ENCODE measurements at regions not wholly inside any gene's neighbourhood (a gene's known extent, or its start where the extent isn't known, plus 50 kb on each side); places are given as distances from the start of the nearest gene placed in this dataset.
"Not testable (repeated sequence)": the region's sequence is repeated elsewhere in the genome, so short reads cannot be mapped to it uniquely, and the experiment has no call there.

GRCh38 chr15:26126070-26126469 is 262.9 kb upstream of the ATP10A start:
- DNase-seq (ENCODE audit: low spot score): peak; percentile 25

GRCh38 chr15:26125664-26126063 is 262.5 kb upstream of the ATP10A start:
- DNase-seq (ENCODE audit: low spot score): no peak

- no peak for DNase-seq (ENCODE audit: low spot score)
Measured at GRCh38 chr15:26119322-26119721, 256.2 kb upstream of the ATP10A start.

- DNase-seq (ENCODE audit: low spot score): peak; percentile 57
Measured at GRCh38 chr15:26115229-26115943, 252.3 kb upstream of the ATP10A start.

GRCh38 chr15:26114128-26114527 is 251.0 kb upstream of the ATP10A start:
- DNase-seq (ENCODE audit: low spot score): not testable (repeated sequence)

- no peak for DNase-seq (ENCODE audit: low spot score)
Measured at GRCh38 chr15:26113296-26113695, 250.2 kb upstream of the ATP10A start.

- no peak for DNase-seq (ENCODE audit: low spot score)
Measured at GRCh38 chr15:26109203-26109602, 246.1 kb upstream of the ATP10A start.

GRCh38 chr15:26106556-26106955 is 243.4 kb upstream of the ATP10A start:
- no peak for DNase-seq (ENCODE audit: low spot score)

GRCh38 chr15:26103002-26103404 is 239.9 kb upstream of the ATP10A start:
- peak; percentile 85 for DNase-seq (ENCODE audit: low spot score)

GRCh38 chr15:26102365-26102764 is 239.2 kb upstream of the ATP10A start:
- DNase-seq (ENCODE audit: low spot score): no peak

GRCh38 chr15:26101443-26101842 is 238.3 kb upstream of the ATP10A start:
- no peak for DNase-seq (ENCODE audit: low spot score)

- no peak for DNase-seq (ENCODE audit: low spot score)
Measured at GRCh38 chr15:26098801-26099200, 235.7 kb upstream of the ATP10A start.

GRCh38 chr15:26097216-26097615 is 234.1 kb upstream of the ATP10A start:
- DNase-seq (ENCODE audit: low spot score): no peak

GRCh38 chr15:26096581-26096980 is 233.5 kb upstream of the ATP10A start:
- no peak for DNase-seq (ENCODE audit: low spot score)

- DNase-seq (ENCODE audit: low spot score): no peak
Measured at GRCh38 chr15:26095710-26096330, 232.7 kb upstream of the ATP10A start.

- no peak for DNase-seq (ENCODE audit: low spot score)
Measured at GRCh38 chr15:26091184-26091583, 228.1 kb upstream of the ATP10A start.

- no peak for DNase-seq (ENCODE audit: low spot score)
Measured at GRCh38 chr15:26087881-26088280, 224.8 kb upstream of the ATP10A start.

- peak; percentile 72 for DNase-seq (ENCODE audit: low spot score)
Measured at GRCh38 chr15:26087395-26087794, 224.3 kb upstream of the ATP10A start.

- no peak for DNase-seq (ENCODE audit: low spot score)
Measured at GRCh38 chr15:26084771-26085170, 221.6 kb upstream of the ATP10A start.

- peak; percentile 38 for DNase-seq (ENCODE audit: low spot score)
Measured at GRCh38 chr15:26083896-26084295, 220.8 kb upstream of the ATP10A start.

- no peak for DNase-seq (ENCODE audit: low spot score)
Measured at GRCh38 chr15:26083457-26083856, 220.3 kb upstream of the ATP10A start.

- peak; percentile 97 for DNase-seq (ENCODE audit: low spot score)
Measured at GRCh38 chr15:26082221-26083109, 219.3 kb upstream of the ATP10A start.

GRCh38 chr15:26081758-26082220 is 218.7 kb upstream of the ATP10A start:
- DNase-seq (ENCODE audit: low spot score): no peak
